GM19025 (cell line): ENCODE measurements at regions not wholly inside any gene's neighbourhood (a gene's known extent, or its start where the extent isn't known, plus 50 kb on each side); places are given as distances from the start of the nearest gene placed in this dataset.

Experiments
- ATAC-seq: cut with Tn5 transposase; IDR thresholded peaks from one replicate; pipeline ENCODE4 v1.9.1; 2021; ENCODE audit warnings: mild to moderate bottlenecking, low read depth, moderate library complexity; ENCODE audit not compliant: unreplicated experiment

GRCh38 chr5:54927097-54927746 is 58.2 kb downstream of the ESM1 start:
- ATAC-seq = no peak

- ATAC-seq = no peak
These were observed 60.9 kb downstream of the ESM1 start for GRCh38 chr5:54924487-54924886.

GRCh38 chr5:54917323-54917722 is 68.1 kb downstream of the ESM1 start:
- ATAC-seq = no peak

- ATAC-seq = no peak
These were observed 69.8 kb downstream of the ESM1 start for GRCh38 chr5:54915466-54916027.

- ATAC-seq = no peak
These were observed 73.4 kb downstream of the ESM1 start for GRCh38 chr5:54912021-54912420.

GRCh38 chr5:54909911-54910870 is 75.2 kb downstream of the ESM1 start:
- ATAC-seq = no peak

GRCh38 chr5:54908774-54909525 is 76.4 kb downstream of the ESM1 start:
- ATAC-seq = no peak

- ATAC-seq = no peak
These were observed 79.4 kb downstream of the ESM1 start for GRCh38 chr5:54905942-54906537.

GRCh38 chr5:54905246-54905795 is 80.1 kb downstream of the ESM1 start:
- ATAC-seq = no peak

GRCh38 chr5:54904425-54904824 is 81.0 kb downstream of the ESM1 start:
- ATAC-seq = no peak

- peak; percentile 100 for ATAC-seq
These were observed 82.5 kb downstream of the ESM1 start for GRCh38 chr5:54902791-54903473.

GRCh38 chr5:54900984-54901725 is 84.2 kb downstream of the ESM1 start:
- no peak for ATAC-seq

- ATAC-seq = no peak
These were observed 88.4 kb downstream of the ESM1 start for GRCh38 chr5:54897001-54897400.

- ATAC-seq = no peak
These were observed 89.5 kb downstream of the ESM1 start for GRCh38 chr5:54895816-54896341.

- ATAC-seq = no peak
These were observed 90.2 kb downstream of the ESM1 start for GRCh38 chr5:54894957-54895815.

GRCh38 chr5:54889826-54890225 is 95.6 kb downstream of the ESM1 start:
- ATAC-seq = no peak

GRCh38 chr5:54887663-54888062 is 97.7 kb downstream of the ESM1 start:
- no peak for ATAC-seq

GRCh38 chr5:54886866-54887265 is 98.5 kb downstream of the ESM1 start:
- ATAC-seq = no peak
